ENCODE measurements at regions not wholly inside any gene's neighbourhood (a gene's known extent, or its start where the extent isn't known, plus 50 kb on each side); places are given as distances from the start of the nearest gene placed in this dataset.

- CTCF ChIA-PET, result no interaction called here
- Mint-ChIP-seq H3K36me3 (ENCODE audit: insufficient read depth, unreplicated experiment) (peaks cover 53% of the 10 kb centered on the region), H3K4me1 (ENCODE audit: low read depth, unreplicated experiment) (peaks cover 14% of the 10 kb centered on the region), H3K27ac (ENCODE audit: unreplicated experiment) (no peak overlapping the region), H3K27me3 (ENCODE audit: unreplicated experiment) (no peaks in the 10 kb centered on the region), H3K9me3 (ENCODE audit: low read depth, unreplicated experiment) (no peaks in the 10 kb centered on the region), H3K4me3 (ENCODE audit: low read depth, unreplicated experiment) (no peak overlapping the region)
- intact Hi-C loops (cut with micrococcal nuclease; ENCODE audit: unreplicated experiment), result loop anchor here (5.0 kb wide), 1 partner anchor 56 kb away; no protein-coding TSS in a partner anchor
- DNase-seq, result no peak
- TF ChIP-seq CTCF (IDR thresholded peaks at IDR 0.05; ENCODE audit: unreplicated experiment), result no peak
- BruUV-seq (replicated peaks), result no TSS peak
Observed at GRCh38 chr12:124451016-124451415, 116.4 kb downstream of the NCOR2 start.

GRCh38 chr12:124450376-124450750, 117.0 kb downstream of the NCOR2 start:
- intact Hi-C loops (cut with micrococcal nuclease; ENCODE audit: unreplicated experiment), result loop anchor here (5.0 kb wide), 1 partner anchor 57 kb away; no protein-coding TSS in a partner anchor
- Mint-ChIP-seq H3K36me3 (ENCODE audit: insufficient read depth, unreplicated experiment) (peaks cover 55% of the 10 kb centered on the region), H3K9me3 (ENCODE audit: low read depth, unreplicated experiment) (no peaks in the 10 kb centered on the region), H3K4me3 (ENCODE audit: low read depth, unreplicated experiment) (no peak overlapping the region), H3K4me1 (ENCODE audit: low read depth, unreplicated experiment) (peaks cover 14% of the 10 kb centered on the region), H3K27me3 (ENCODE audit: unreplicated experiment) (no peaks in the 10 kb centered on the region), H3K27ac (ENCODE audit: unreplicated experiment) (no peak overlapping the region)
- CTCF ChIA-PET, result no interaction called here
- no TSS peak for BruUV-seq (replicated peaks)
- no peak for TF ChIP-seq CTCF (IDR thresholded peaks at IDR 0.05; ENCODE audit: unreplicated experiment)
- no peak for DNase-seq

- H3K4me3 Mint-ChIP-seq (ENCODE audit: low read depth, unreplicated experiment), result no peak overlapping the region
- H3K9me3 Mint-ChIP-seq (ENCODE audit: low read depth, unreplicated experiment), result no peaks in the 10 kb centered on the region
- H3K27me3 Mint-ChIP-seq (ENCODE audit: unreplicated experiment), result no peaks in the 10 kb centered on the region
- intact Hi-C loops (cut with micrococcal nuclease; ENCODE audit: unreplicated experiment), result loop anchor here (5.0 kb wide), 1 partner anchor 58 kb away; no protein-coding TSS in a partner anchor
- DNase-seq, result no peak
- BruUV-seq (replicated peaks), result no TSS peak
- peaks cover 14% of the 10 kb centered on the region for H3K4me1 Mint-ChIP-seq (ENCODE audit: low read depth, unreplicated experiment)
- H3K27ac Mint-ChIP-seq (ENCODE audit: unreplicated experiment), result no peak overlapping the region
- peaks cover 52% of the 10 kb centered on the region for H3K36me3 Mint-ChIP-seq (ENCODE audit: insufficient read depth, unreplicated experiment)
- TF ChIP-seq CTCF (IDR thresholded peaks at IDR 0.05; ENCODE audit: unreplicated experiment), result no peak
- CTCF ChIA-PET, result no interaction called here
Observed at GRCh38 chr12:124449623-124450375, 117.6 kb downstream of the NCOR2 start.

GRCh38 chr12:124448955-124449622, 118.3 kb downstream of the NCOR2 start:
- H3K9me3 Mint-ChIP-seq (ENCODE audit: low read depth, unreplicated experiment), result no peaks in the 10 kb centered on the region
- CTCF ChIA-PET, result no interaction called here

More at GRCh38 chr12:124448955-124449622, 118.3 kb downstream of the NCOR2 start:
- Mint-ChIP-seq H3K36me3 (ENCODE audit: insufficient read depth, unreplicated experiment) (peaks cover 50% of the 10 kb centered on the region), H3K4me3 (ENCODE audit: low read depth, unreplicated experiment) (no peak overlapping the region), H3K4me1 (ENCODE audit: low read depth, unreplicated experiment) (peaks cover 13% of the 10 kb centered on the region), H3K27ac (ENCODE audit: unreplicated experiment) (peak overlapping the region; percentile 1), H3K27me3 (ENCODE audit: unreplicated experiment) (no peaks in the 10 kb centered on the region)
- DNase-seq, result no peak
- BruUV-seq (replicated peaks), result no TSS peak
- intact Hi-C loops (cut with micrococcal nuclease; ENCODE audit: unreplicated experiment), result no loop called here
- no peak for TF ChIP-seq CTCF (IDR thresholded peaks at IDR 0.05; ENCODE audit: unreplicated experiment)
